ENCODE measurements at regions not wholly inside any gene's neighbourhood (a gene's known extent, or its start where the extent isn't known, plus 50 kb on each side); places are given as distances from the start of the nearest gene placed in this dataset.
"Not testable (repeated sequence)": the region's sequence is repeated elsewhere in the genome, so short reads cannot be mapped to it uniquely, and the experiment has no call there.

DNA sequence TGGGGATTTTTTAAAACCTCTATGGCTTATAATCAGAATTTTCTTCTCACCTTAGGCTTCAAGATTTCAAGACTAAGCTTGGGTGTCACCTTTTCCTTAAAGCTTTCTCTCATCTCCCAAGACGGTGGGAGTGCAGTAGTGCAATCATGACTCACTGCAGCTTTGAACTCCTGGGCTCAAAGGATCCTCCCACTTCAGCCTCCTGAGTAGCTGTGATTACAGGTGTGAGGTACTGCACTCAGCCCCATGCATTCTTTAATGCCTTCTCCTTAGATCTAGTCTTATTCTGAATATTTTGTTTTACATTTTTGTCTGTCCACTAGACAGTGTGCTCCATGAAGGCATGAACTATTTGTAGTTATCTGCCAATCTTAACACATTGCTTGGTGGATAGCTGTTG lies 55.7 kb upstream of the FAT3 start:
- Histone ChIP-seq H3K4me3 (ENCODE audit: low read depth, low read length) (no peak overlapping the region), H3K9me3 (ENCODE audit: severe bottlenecking) (no peaks in the 10 kb centered on the region), H3K27me3 (ENCODE audit: insufficient read depth, low read depth, severe bottlenecking) (no peaks in the 10 kb centered on the region), H3K27ac (no peak overlapping the region), H3K36me3 (no peaks in the 10 kb centered on the region)
- no peak for DNase-seq
- no peak for TF ChIP-seq CTCF (IDR thresholded peaks at IDR 0.05; ENCODE audit: low read depth, low read length)

GRCh38 chr11:92167571-92167970 lies 57.0 kb upstream of the FAT3 start:
- no peak overlapping the region for H3K4me3 ChIP-seq (ENCODE audit: low read depth, low read length)
- H3K27ac ChIP-seq, result no peak overlapping the region
- no peaks in the 10 kb centered on the region for H3K27me3 ChIP-seq (ENCODE audit: insufficient read depth, low read depth, severe bottlenecking)
- no peak for TF ChIP-seq CTCF (IDR thresholded peaks at IDR 0.05; ENCODE audit: low read depth, low read length)
- no peaks in the 10 kb centered on the region for H3K36me3 ChIP-seq
- H3K9me3 ChIP-seq (ENCODE audit: severe bottlenecking), result no peaks in the 10 kb centered on the region
- no peak for DNase-seq

- no peaks in the 10 kb centered on the region for H3K9me3 ChIP-seq (ENCODE audit: severe bottlenecking)
- TF ChIP-seq CTCF (IDR thresholded peaks at IDR 0.05; ENCODE audit: low read depth, low read length), result no peak
- no peak overlapping the region for H3K27ac ChIP-seq
- H3K36me3 ChIP-seq, result no peaks in the 10 kb centered on the region
- DNase-seq, result no peak
- H3K4me3 ChIP-seq (ENCODE audit: low read depth, low read length), result no peak overlapping the region
- no peaks in the 10 kb centered on the region for H3K27me3 ChIP-seq (ENCODE audit: insufficient read depth, low read depth, severe bottlenecking)
Measured at GRCh38 chr11:92166335-92166734, 58.3 kb upstream of the FAT3 start.

DNA sequence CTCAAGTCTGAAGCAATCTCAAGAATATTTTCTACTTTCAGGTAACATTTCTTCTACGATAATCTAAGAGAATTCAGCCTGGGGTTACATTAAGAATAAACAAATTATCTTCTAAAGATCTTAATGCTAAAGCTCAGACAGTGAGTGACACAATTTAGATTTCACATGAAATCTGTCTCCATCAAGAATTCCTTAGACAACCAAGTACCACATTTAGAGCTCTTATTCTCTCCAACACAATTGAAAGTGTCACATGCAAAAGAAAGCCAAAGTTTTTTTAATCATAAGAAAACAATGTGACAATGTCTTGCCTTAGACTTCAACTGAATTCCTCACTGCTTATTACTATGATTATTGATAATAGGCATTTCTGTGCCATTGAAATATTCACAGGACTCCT lies 60.7 kb upstream of the FAT3 start:
- Histone ChIP-seq H3K9me3 (ENCODE audit: severe bottlenecking) (no peaks in the 10 kb centered on the region), H3K36me3 (no peaks in the 10 kb centered on the region), H3K4me3 (ENCODE audit: low read depth, low read length) (no peak overlapping the region), H3K27ac (no peak overlapping the region), H3K27me3 (ENCODE audit: insufficient read depth, low read depth, severe bottlenecking) (no peaks in the 10 kb centered on the region)
- DNase-seq, result no peak
- no peak for TF ChIP-seq CTCF (IDR thresholded peaks at IDR 0.05; ENCODE audit: low read depth, low read length)

- Histone ChIP-seq H3K27me3 (ENCODE audit: insufficient read depth, low read depth, severe bottlenecking) (no peaks in the 10 kb centered on the region), H3K36me3 (no peaks in the 10 kb centered on the region), H3K9me3 (ENCODE audit: severe bottlenecking) (no peaks in the 10 kb centered on the region), H3K4me3 (ENCODE audit: low read depth, low read length) (no peak overlapping the region), H3K27ac (no peak overlapping the region)
- no peak for DNase-seq
- no peak for TF ChIP-seq CTCF (IDR thresholded peaks at IDR 0.05; ENCODE audit: low read depth, low read length)
Measured at GRCh38 chr11:92162776-92163175, 61.8 kb upstream of the FAT3 start.

DNA sequence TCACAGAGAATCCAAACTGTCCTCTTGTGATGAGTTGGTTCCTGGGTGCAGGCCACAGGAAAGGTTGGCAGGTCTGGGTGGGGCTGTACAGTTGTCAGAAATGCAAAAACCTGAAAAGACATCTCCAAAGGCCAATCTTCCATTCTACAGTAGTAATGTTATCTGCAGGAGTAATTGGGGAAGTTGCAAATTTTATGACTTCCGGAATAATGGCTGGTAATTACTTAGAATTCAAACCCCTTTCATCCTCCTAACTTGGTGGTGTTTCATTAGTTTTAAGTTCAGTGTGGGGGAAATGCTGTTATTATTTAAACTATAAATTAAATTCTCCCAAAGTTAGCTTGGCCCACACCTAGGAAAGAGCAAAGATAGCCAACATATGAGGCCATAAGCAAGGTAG lies 64.7 kb upstream of the FAT3 start:
- no peak for TF ChIP-seq CTCF (IDR thresholded peaks at IDR 0.05; ENCODE audit: low read depth, low read length)
- H3K27me3 ChIP-seq (ENCODE audit: insufficient read depth, low read depth, severe bottlenecking), result no peaks in the 10 kb centered on the region

DNA sequence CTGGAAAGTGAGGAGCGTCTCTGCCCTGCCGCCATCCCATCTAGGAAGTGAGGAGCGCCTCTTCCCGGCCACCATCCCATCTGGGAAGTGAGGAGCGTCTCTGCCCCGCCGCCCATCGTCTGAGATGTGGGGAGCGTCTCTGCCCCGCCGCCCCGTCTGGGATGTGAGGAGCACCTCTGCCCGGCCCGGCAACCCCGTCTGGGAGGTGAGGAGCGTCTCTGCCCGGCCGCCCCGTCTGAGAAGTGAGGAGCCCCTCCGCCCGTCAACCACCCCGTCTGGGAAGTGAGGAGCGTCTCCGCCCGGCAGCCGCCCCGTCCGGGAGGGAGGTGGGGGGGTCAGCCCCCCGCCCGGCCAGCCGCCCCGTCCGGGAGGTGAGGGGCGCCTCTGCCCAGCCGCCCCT lies 67.2 kb upstream of the FAT3 start:
- H3K27me3 ChIP-seq (ENCODE audit: insufficient read depth, low read depth, severe bottlenecking); H3K9me3 ChIP-seq (ENCODE audit: severe bottlenecking); DNase-seq; H3K36me3 ChIP-seq; H3K4me3 ChIP-seq (ENCODE audit: low read depth, low read length); H3K27ac ChIP-seq: not testable (repeated sequence)

More for the DNA sequence above, 64.7 kb upstream of the FAT3 start:
- Histone ChIP-seq H3K4me3 (ENCODE audit: low read depth, low read length) (no peak overlapping the region), H3K9me3 (ENCODE audit: severe bottlenecking) (no peaks in the 10 kb centered on the region), H3K27ac (no peak overlapping the region), H3K36me3 (no peaks in the 10 kb centered on the region)
- DNase-seq, result no peak

Data from WERI-Rb-1 (cell line).